ENCODE measurements at regions not wholly inside any gene's neighbourhood (a gene's known extent, or its start where the extent isn't known, plus 50 kb on each side); places are given as distances from the start of the nearest gene placed in this dataset.

- DNase-seq (ENCODE audit: low read depth): no peak
- no peak overlapping the region for H3K4me3 ChIP-seq (ENCODE audit: low read depth, low read length)
- in situ Hi-C loops (cut with HindIII; ENCODE audit: low sequenced_read_pairs): no loop called here
- TF ChIP-seq, protein P1, sequence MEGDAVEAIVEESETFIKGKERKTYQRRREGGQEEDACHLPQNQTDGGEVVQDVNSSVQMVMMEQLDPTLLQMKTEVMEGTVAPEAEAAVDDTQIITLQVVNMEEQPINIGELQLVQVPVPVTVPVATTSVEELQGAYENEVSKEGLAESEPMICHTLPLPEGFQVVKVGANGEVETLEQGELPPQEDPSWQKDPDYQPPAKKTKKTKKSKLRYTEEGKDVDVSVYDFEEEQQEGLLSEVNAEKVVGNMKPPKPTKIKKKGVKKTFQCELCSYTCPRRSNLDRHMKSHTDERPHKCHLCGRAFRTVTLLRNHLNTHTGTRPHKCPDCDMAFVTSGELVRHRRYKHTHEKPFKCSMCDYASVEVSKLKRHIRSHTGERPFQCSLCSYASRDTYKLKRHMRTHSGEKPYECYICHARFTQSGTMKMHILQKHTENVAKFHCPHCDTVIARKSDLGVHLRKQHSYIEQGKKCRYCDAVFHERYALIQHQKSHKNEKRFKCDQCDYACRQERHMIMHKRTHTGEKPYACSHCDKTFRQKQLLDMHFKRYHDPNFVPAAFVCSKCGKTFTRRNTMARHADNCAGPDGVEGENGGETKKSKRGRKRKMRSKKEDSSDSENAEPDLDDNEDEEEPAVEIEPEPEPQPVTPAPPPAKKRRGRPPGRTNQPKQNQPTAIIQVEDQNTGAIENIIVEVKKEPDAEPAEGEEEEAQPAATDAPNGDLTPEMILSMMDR (IDR thresholded peaks at IDR 0.05; ENCODE audit: low read depth, low read length, missing control alignments): no peak
These were observed 73.5 kb downstream of the MFAP3 start for GRCh38 chr5:154112255-154112654.

GRCh38 chr5:154115291-154115690 is 75.2 kb upstream of the GALNT10 start:
- in situ Hi-C loops (cut with HindIII; ENCODE audit: low sequenced_read_pairs): no loop called here
- no peak for DNase-seq (ENCODE audit: low read depth)
- H3K4me3 ChIP-seq (ENCODE audit: low read depth, low read length): no peak overlapping the region
- TF ChIP-seq, protein P1 (IDR thresholded peaks at IDR 0.05; ENCODE audit: low read depth, low read length, missing control alignments): no peak

DNA sequence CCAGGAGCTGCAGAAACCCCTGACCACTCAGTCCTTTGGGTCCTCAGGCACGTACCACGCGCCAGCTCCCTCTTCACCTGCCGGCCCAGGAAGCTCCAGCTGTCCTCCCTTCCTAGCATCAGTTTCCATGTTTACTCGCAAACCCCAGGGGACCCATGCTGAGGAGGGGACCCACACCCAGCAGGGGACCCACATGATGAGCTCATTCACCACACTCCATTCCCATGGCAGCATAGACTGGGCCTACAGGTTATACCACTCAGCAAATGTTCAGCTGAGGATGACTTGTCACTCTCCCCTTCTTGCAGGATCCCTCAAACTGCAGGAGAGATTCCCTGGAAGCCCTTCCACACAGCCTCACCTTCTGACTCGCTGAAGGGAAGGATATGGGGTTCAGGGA is 73.5 kb upstream of the GALNT10 start:
- in situ Hi-C loops (cut with HindIII; ENCODE audit: low sequenced_read_pairs): no loop called here
- TF ChIP-seq, protein P1 (IDR thresholded peaks at IDR 0.05; ENCODE audit: low read depth, low read length, missing control alignments): no peak
- DNase-seq (ENCODE audit: low read depth): no peak

DNA sequence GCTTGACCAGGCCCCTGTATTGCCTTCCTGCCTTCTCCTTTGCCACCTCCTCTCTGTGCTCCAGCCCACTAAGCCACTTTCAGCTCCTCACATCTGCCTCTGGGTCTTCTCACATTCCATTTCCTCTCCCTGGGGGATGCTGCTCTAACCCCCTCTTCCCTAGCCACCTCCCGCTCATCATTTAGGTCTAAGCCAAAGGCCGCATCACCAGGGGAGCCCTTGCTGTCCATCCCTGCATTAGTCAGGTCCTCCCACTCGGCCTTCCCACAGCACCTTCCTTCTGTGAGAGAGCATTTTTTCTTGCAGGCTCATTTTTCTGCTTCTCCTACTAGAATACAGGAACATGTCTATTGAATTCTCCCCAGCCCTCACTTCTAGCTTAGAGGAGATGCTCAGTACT is 72.6 kb upstream of the GALNT10 start:
- TF ChIP-seq, protein P1 (IDR thresholded peaks at IDR 0.05; ENCODE audit: low read depth, low read length, missing control alignments): no peak
- no peak for DNase-seq (ENCODE audit: low read depth)
- no peak overlapping the region for H3K4me3 ChIP-seq (ENCODE audit: low read depth, low read length)
- in situ Hi-C loops (cut with HindIII; ENCODE audit: low sequenced_read_pairs): no loop called here

More for the DNA sequence above, 73.5 kb upstream of the GALNT10 start:
- no peak overlapping the region for H3K4me3 ChIP-seq (ENCODE audit: low read depth, low read length)

DNA sequence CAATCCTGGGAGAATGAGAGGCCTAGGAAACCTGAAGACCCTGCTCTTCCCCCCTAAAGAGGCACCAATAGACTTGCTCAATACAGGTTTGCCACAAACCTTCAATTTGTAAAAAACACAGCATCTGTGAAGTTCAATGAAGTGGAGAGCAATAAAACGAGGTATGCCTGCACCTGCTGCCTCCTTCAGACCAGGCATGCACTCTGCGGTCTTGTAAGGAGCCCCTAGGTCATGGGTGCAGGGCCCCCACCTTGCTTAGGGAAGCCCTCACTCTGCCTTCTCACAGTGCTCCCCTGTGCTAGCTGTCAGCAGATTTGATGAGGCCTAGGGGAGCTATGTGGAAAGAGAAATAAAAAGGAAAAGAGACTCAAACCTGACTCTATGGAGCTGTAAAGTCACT is 72.1 kb upstream of the GALNT10 start:
- H3K4me3 ChIP-seq (ENCODE audit: low read depth, low read length): no peak overlapping the region
- in situ Hi-C loops (cut with HindIII; ENCODE audit: low sequenced_read_pairs): no loop called here
- no peak for DNase-seq (ENCODE audit: low read depth)
- TF ChIP-seq, protein P1 (IDR thresholded peaks at IDR 0.05; ENCODE audit: low read depth, low read length, missing control alignments): no peak

DNA sequence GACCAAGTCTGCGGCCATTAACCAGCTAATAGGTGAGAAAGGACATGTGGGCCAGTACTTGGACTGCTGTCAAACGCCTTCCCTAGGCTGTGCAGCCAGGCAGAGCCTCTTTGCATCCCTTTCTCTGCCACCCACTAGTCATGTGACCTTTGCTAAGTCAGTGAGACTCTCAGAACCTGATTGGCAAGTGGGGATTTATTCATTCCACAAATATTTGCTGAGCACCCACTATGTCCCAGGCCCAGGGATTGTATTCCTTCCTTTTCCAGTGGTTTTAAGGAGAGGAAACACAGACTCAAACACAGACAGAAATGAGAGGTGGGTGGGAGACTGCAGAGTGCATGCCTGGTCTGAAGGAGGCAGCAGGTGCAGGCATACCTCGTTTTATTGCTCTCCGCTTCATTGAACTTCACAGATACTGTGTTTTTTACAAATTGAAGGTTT is 71.6 kb upstream of the GALNT10 start:
- TF ChIP-seq, protein P1 (IDR thresholded peaks at IDR 0.05; ENCODE audit: low read depth, low read length, missing control alignments): no peak
- no peak overlapping the region for H3K4me3 ChIP-seq (ENCODE audit: low read depth, low read length)
- in situ Hi-C loops (cut with HindIII; ENCODE audit: low sequenced_read_pairs): no loop called here
- DNase-seq (ENCODE audit: low read depth): no peak

- DNase-seq (ENCODE audit: low read depth): no peak
- no peak overlapping the region for H3K4me3 ChIP-seq (ENCODE audit: low read depth, low read length)
- in situ Hi-C loops (cut with HindIII; ENCODE audit: low sequenced_read_pairs): no loop called here
- TF ChIP-seq, protein P1 (IDR thresholded peaks at IDR 0.05; ENCODE audit: low read depth, low read length, missing control alignments): no peak
These were observed 61.5 kb upstream of the GALNT10 start for GRCh38 chr5:154129013-154129412.
